ENCODE measurements at regions not wholly inside any gene's neighbourhood (a gene's known extent, or its start where the extent isn't known, plus 50 kb on each side); places are given as distances from the start of the nearest gene placed in this dataset.

DNA sequence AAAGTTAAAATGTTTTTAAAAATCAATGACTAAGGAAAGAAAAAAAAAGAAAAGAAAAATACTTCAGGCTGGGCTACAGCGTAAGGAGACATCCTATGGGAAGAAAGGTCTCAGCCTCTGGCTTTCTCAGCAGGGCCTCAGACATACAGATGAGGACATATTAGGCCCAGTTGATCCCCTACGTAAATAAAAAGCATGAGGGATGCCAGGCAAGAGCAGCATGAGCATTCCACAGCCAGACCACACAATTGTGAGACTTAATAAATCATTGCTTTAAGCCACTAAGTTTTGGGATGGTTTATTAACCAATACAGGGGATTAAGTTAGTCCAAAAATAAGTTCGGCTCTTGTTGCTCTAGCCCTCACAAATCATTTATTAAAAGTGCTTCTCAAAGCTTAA lies 394.1 kb upstream of the NECTIN3 start:
- TF ChIP-seq, protein P1, sequence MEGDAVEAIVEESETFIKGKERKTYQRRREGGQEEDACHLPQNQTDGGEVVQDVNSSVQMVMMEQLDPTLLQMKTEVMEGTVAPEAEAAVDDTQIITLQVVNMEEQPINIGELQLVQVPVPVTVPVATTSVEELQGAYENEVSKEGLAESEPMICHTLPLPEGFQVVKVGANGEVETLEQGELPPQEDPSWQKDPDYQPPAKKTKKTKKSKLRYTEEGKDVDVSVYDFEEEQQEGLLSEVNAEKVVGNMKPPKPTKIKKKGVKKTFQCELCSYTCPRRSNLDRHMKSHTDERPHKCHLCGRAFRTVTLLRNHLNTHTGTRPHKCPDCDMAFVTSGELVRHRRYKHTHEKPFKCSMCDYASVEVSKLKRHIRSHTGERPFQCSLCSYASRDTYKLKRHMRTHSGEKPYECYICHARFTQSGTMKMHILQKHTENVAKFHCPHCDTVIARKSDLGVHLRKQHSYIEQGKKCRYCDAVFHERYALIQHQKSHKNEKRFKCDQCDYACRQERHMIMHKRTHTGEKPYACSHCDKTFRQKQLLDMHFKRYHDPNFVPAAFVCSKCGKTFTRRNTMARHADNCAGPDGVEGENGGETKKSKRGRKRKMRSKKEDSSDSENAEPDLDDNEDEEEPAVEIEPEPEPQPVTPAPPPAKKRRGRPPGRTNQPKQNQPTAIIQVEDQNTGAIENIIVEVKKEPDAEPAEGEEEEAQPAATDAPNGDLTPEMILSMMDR (IDR thresholded peaks at IDR 0.05): no peak
- no peak for TF ChIP-seq POLR2A (IDR thresholded peaks at IDR 0.05)

Data from Peyer's patch (tissue), 4 donors.